ENCODE measurements at regions not wholly inside any gene's neighbourhood (a gene's known extent, or its start where the extent isn't known, plus 50 kb on each side); places are given as distances from the start of the nearest gene placed in this dataset.

DNA sequence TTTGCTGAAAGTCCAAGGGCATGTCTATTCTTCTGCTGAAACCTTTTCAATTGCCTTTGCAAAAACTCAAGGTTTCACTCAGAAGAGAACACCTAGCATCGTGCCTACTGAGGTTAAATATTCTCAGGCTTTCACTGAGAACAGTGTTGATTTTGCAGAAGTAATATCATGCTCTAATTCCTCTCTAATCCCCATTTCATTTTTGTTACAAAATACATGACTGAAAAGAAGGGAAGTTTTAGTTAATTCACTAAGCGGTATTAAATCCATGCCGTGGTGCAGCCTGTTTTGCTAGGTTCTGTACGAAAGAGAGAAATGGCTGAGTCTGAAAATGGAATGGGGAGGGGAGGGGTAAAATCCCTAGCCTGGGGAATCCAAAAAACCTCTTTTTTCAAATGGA lies 163.2 kb upstream of the CAMK1G start:
- no peak for TF ChIP-seq POLR2AphosphoS5 (IDR thresholded peaks at IDR 0.05; ENCODE audit: low read depth, low read length)
- no peak for TF ChIP-seq TAF1 (IDR thresholded peaks at IDR 0.05; ENCODE audit: borderline replicate concordance, insufficient read depth, low read length)
- TF ChIP-seq, protein P1, sequence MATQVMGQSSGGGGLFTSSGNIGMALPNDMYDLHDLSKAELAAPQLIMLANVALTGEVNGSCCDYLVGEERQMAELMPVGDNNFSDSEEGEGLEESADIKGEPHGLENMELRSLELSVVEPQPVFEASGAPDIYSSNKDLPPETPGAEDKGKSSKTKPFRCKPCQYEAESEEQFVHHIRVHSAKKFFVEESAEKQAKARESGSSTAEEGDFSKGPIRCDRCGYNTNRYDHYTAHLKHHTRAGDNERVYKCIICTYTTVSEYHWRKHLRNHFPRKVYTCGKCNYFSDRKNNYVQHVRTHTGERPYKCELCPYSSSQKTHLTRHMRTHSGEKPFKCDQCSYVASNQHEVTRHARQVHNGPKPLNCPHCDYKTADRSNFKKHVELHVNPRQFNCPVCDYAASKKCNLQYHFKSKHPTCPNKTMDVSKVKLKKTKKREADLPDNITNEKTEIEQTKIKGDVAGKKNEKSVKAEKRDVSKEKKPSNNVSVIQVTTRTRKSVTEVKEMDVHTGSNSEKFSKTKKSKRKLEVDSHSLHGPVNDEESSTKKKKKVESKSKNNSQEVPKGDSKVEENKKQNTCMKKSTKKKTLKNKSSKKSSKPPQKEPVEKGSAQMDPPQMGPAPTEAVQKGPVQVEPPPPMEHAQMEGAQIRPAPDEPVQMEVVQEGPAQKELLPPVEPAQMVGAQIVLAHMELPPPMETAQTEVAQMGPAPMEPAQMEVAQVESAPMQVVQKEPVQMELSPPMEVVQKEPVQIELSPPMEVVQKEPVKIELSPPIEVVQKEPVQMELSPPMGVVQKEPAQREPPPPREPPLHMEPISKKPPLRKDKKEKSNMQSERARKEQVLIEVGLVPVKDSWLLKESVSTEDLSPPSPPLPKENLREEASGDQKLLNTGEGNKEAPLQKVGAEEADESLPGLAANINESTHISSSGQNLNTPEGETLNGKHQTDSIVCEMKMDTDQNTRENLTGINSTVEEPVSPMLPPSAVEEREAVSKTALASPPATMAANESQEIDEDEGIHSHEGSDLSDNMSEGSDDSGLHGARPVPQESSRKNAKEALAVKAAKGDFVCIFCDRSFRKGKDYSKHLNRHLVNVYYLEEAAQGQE (IDR thresholded peaks at IDR 0.05; ENCODE audit: insufficient read depth in 1 of 2, low read depth in 2 of 2, low read length in 2 of 2): no peak
- no peak for TF ChIP-seq SIN3A (IDR thresholded peaks at IDR 0.05; ENCODE audit: borderline replicate concordance, insufficient read depth, low read length)
- TF ChIP-seq FOXP2 (optimal IDR thresholded peaks at IDR 0.05; ENCODE audit: borderline replicate concordance, extremely low read depth, extremely low read length, insufficient read depth): no peak

Measured in PFSK-1 (cell line).